Endothelial cell (in vitro differentiated cells): ENCODE measurements at regions not wholly inside any gene's neighbourhood (a gene's known extent, or its start where the extent isn't known, plus 50 kb on each side); places are given as distances from the start of the nearest gene placed in this dataset.
"Not testable (repeated sequence)": the region's sequence is repeated elsewhere in the genome, so short reads cannot be mapped to it uniquely, and the experiment has no call there.

ENCODE experiments used
- DNase-seq: peaks from one replicate; pipeline ENCODE4 v3.0.0; 2021; ENCODE audit warnings: low spot score
- H3K27ac Mint-ChIP-seq: one replicate; pipeline ENCODE4 v1.8.0; 2021; ENCODE audit warnings: mixed read lengths, inconsistent platforms; ENCODE audit not compliant: unreplicated experiment
- H3K27me3 Mint-ChIP-seq: one replicate; pipeline ENCODE4 v1.8.0; 2021; ENCODE audit warnings: mild to moderate bottlenecking, moderate library complexity, mixed read lengths, inconsistent platforms; ENCODE audit not compliant: unreplicated experiment
- H3K36me3 Mint-ChIP-seq: one replicate; pipeline ENCODE4 v1.8.0; 2021; ENCODE audit warnings: mild to moderate bottlenecking, low read depth, mixed read lengths, inconsistent platforms; ENCODE audit not compliant: unreplicated experiment
- H3K4me1 Mint-ChIP-seq: one replicate; pipeline ENCODE4 v1.8.0; 2021; ENCODE audit warnings: mild to moderate bottlenecking, mixed read lengths, inconsistent platforms; ENCODE audit not compliant: unreplicated experiment
- H3K4me3 Mint-ChIP-seq: one replicate; pipeline ENCODE4 v1.8.0; 2021; ENCODE audit warnings: mild to moderate bottlenecking, mixed read lengths, inconsistent platforms; ENCODE audit not compliant: unreplicated experiment
- H3K9me3 Mint-ChIP-seq: one replicate; pipeline ENCODE4 v1.8.0; 2021; ENCODE audit warnings: mixed read lengths, inconsistent platforms; ENCODE audit not compliant: unreplicated experiment
- TF ChIP-seq, protein P1 (sequence below): fragments of 200-600 bp; sonication (generic); IDR thresholded peaks from one replicate; pipeline ENCODE4 v1.5.0; 2021; ENCODE audit warnings: antibody characterized with exemption; ENCODE audit not compliant: unreplicated experiment

DNA sequence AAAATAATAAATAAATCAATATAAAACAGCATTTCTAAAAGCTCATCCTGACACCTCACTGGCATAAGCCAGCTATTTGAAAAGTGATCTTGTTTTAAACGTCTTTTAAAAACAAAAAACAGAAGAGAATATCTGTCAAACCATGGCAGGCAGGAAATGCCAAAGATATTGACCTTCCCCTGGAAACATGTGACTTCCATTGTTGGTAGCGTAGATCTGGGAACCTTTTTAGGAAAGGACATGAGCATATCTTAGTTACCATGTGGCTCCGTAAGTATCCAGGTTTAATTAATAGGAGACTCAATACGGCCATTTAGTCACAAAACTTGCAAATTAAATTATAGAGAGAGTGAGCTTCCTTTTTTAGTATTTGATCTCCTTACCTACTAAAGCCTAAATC lies 83.0 kb upstream of the KLHL4 start:
- H3K27ac Mint-ChIP-seq, result peak overlapping the region; percentile 36
- no peaks in the 10 kb centered on the region for H3K27me3 Mint-ChIP-seq
- DNase-seq, result no peak
- TF ChIP-seq, protein P1, sequence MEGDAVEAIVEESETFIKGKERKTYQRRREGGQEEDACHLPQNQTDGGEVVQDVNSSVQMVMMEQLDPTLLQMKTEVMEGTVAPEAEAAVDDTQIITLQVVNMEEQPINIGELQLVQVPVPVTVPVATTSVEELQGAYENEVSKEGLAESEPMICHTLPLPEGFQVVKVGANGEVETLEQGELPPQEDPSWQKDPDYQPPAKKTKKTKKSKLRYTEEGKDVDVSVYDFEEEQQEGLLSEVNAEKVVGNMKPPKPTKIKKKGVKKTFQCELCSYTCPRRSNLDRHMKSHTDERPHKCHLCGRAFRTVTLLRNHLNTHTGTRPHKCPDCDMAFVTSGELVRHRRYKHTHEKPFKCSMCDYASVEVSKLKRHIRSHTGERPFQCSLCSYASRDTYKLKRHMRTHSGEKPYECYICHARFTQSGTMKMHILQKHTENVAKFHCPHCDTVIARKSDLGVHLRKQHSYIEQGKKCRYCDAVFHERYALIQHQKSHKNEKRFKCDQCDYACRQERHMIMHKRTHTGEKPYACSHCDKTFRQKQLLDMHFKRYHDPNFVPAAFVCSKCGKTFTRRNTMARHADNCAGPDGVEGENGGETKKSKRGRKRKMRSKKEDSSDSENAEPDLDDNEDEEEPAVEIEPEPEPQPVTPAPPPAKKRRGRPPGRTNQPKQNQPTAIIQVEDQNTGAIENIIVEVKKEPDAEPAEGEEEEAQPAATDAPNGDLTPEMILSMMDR, result no peak
- no peaks in the 10 kb centered on the region for H3K4me1 Mint-ChIP-seq
- H3K4me3 Mint-ChIP-seq, result no peak overlapping the region
- H3K9me3 Mint-ChIP-seq, result no peaks in the 10 kb centered on the region
- no peaks in the 10 kb centered on the region for H3K36me3 Mint-ChIP-seq

DNA sequence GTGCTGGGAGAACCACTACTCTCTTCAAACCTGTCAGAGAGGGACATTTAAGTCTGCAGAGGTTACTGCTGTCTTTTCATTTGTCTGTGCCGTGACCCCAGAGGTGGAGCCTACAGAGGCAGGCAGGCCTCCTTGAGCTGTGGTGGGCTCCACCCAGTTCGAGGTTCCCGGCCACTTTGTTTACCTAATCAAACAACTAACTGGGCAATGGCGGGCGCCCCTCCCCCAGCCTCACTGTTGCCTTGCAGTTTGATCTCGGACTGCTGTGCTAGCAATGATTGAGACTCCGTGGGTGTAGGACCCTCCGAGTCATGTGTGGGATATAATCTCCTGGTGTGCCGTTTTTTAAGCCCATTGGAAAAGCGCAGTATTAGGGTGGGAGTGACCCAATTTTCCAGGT lies 69.0 kb upstream of the KLHL4 start:
- H3K27ac Mint-ChIP-seq, DNase-seq, H3K27me3 Mint-ChIP-seq, H3K36me3 Mint-ChIP-seq, H3K9me3 Mint-ChIP-seq, H3K4me1 Mint-ChIP-seq, H3K4me3 Mint-ChIP-seq: not testable (repeated sequence)

DNA sequence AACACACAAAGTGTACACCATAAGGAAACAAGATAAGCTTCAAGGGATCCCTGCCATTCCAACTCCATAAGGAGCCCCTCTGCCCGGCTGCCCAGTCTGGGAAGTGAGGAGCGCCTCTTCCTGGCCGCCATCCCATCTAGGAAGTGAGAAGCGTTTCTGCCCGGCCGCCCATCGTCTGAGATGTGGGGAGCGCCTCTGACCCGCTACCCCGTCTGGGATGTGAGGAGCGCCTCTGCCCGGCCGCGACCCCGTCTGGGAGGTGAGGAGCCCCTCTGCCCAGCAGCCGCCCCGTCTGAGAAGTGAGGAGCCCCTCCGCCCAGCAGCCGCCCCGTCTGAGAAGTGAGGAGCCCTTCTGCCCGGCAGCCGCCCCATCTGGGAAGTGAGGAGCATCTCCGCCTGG lies 51.8 kb upstream of the KLHL4 start:
- not testable (repeated sequence) for H3K4me3 Mint-ChIP-seq, H3K4me1 Mint-ChIP-seq

More for the DNA sequence above, 51.8 kb upstream of the KLHL4 start:
- H3K27me3 Mint-ChIP-seq, H3K9me3 Mint-ChIP-seq, DNase-seq, H3K36me3 Mint-ChIP-seq, H3K27ac Mint-ChIP-seq: not testable (repeated sequence)
